HepG2 (cell line): ENCODE measurements at regions not wholly inside any gene's neighbourhood (a gene's known extent, or its start where the extent isn't known, plus 50 kb on each side); places are given as distances from the start of the nearest gene placed in this dataset.

Source experiments
- CTCF ChIP-seq: sonication (generic); formaldehyde crosslinking; IDR thresholded peaks from 2 replicates; pipeline ENCODE4 v1.5.0; 2020; ENCODE audit warnings: mild to moderate bottlenecking, missing genetic modification reagents, moderate library complexity
- EED ChIP-seq: sonication (generic); formaldehyde crosslinking; IDR thresholded peaks from 2 replicates; pipeline ENCODE4 v1.5.0; 2020; ENCODE audit warnings: mild to moderate bottlenecking, missing genetic modification reagents
- MAX ChIP-seq: IDR thresholded peaks from 2 replicates; pipeline ENCODE4 v1.6.1; 2012; ENCODE audit warnings: inconsistent platforms
- MLLT10 ChIP-seq: sonication (generic); formaldehyde crosslinking; IDR thresholded peaks from 2 replicates; pipeline ENCODE4 v1.4.0; 2020; ENCODE audit warnings: missing genetic modification reagents
- PBX3 ChIP-seq: sonication (generic); formaldehyde crosslinking; IDR thresholded peaks from 2 replicates; pipeline ENCODE4 v1.8.1; 2023; ENCODE audit warnings: missing genetic modification reagents, inconsistent platforms, borderline replicate concordance
- REPIN1 ChIP-seq: sonication (generic); formaldehyde crosslinking; IDR thresholded peaks from 2 replicates; pipeline ENCODE4 v1.8.0; 2022; ENCODE audit warnings: missing genetic modification reagents, low read depth, mild to moderate bottlenecking, borderline replicate concordance
- SNRNP70 ChIP-seq: fragments of 200-400 bp; formaldehyde crosslinking; IDR thresholded peaks from 2 replicates; pipeline ENCODE4 v1.6.1; 2017; ENCODE audit warnings: mild to moderate bottlenecking, low read depth, low read length, moderate library complexity
- TAF1 ChIP-seq: sonication (generic); formaldehyde crosslinking; IDR thresholded peaks from 2 replicates; pipeline ENCODE4 v1.4.0; 2020; ENCODE audit warnings: missing genetic modification reagents
- ZNF567 ChIP-seq: sonication (generic); formaldehyde crosslinking; IDR thresholded peaks from 2 replicates; pipeline ENCODE4 v1.8.1; 2023; ENCODE audit warnings: mild to moderate bottlenecking, missing genetic modification reagents, borderline replicate concordance
- ZNF639 ChIP-seq: conservative IDR thresholded peaks from 2 replicates; pipeline ENCODE4 v1.6.1; 2018; ENCODE audit warnings: missing genetic modification reagents

GRCh38 chr6:5946181-5946580 lies 60.5 kb downstream of the NRN1 start:
- no peak for TF ChIP-seq REPIN1 (CRISPR knock-in tag)
- no peak for TF ChIP-seq MLLT10
- no peak for TF ChIP-seq EED (CRISPR knock-in tag)
- no peak for TF ChIP-seq ZNF639 (CRISPR knock-in tag)
- TF ChIP-seq SNRNP70 = no peak
- TF ChIP-seq ZNF567 (CRISPR knock-in tag) = no peak
- no peak for TF ChIP-seq PBX3
- TF ChIP-seq CTCF (CRISPR knock-in tag) = no peak
- no peak for TF ChIP-seq MAX
- TF ChIP-seq TAF1 (CRISPR knock-in tag) = no peak
